ENCODE measurements at regions not wholly inside any gene's neighbourhood (a gene's known extent, or its start where the extent isn't known, plus 50 kb on each side); places are given as distances from the start of the nearest gene placed in this dataset.

DNA sequence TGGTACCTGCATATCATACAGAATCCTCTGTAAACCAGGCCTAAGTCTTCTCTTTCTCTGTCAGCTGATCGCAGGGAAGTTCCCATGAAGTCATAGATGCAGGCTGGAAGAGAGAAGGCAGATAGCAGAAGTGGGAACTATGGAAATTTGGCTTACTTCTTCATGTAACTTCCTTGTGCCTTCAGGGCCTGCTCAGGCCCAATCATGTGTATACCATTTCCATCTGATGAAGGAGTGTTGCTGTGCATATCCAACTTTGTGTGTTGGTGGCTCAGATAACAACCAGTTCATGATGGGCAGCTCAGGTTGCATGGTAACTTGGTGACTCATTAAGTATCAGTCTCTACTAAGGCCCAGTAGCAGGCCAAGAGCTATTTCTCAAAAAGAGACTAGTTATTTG lies 53.1 kb upstream of the CEP295 start:
- Histone ChIP-seq H3K27me3 (ENCODE audit: control insufficient read depth, insufficient read depth, low read length) (no peaks in the 10 kb centered on the region), H3K36me3 (ENCODE audit: control insufficient read depth, insufficient read depth, low read length) (no peaks in the 10 kb centered on the region), H3K4me3 (ENCODE audit: low read depth, low read length) (no peak overlapping the region)
- FAIRE-seq = no peak
- TF ChIP-seq, protein P1, sequence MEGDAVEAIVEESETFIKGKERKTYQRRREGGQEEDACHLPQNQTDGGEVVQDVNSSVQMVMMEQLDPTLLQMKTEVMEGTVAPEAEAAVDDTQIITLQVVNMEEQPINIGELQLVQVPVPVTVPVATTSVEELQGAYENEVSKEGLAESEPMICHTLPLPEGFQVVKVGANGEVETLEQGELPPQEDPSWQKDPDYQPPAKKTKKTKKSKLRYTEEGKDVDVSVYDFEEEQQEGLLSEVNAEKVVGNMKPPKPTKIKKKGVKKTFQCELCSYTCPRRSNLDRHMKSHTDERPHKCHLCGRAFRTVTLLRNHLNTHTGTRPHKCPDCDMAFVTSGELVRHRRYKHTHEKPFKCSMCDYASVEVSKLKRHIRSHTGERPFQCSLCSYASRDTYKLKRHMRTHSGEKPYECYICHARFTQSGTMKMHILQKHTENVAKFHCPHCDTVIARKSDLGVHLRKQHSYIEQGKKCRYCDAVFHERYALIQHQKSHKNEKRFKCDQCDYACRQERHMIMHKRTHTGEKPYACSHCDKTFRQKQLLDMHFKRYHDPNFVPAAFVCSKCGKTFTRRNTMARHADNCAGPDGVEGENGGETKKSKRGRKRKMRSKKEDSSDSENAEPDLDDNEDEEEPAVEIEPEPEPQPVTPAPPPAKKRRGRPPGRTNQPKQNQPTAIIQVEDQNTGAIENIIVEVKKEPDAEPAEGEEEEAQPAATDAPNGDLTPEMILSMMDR (IDR thresholded peaks at IDR 0.05; ENCODE audit: insufficient read depth, low read length, severe bottlenecking) = no peak
- DNase-seq (ENCODE audit: low read depth) = peak; percentile 48

DNA sequence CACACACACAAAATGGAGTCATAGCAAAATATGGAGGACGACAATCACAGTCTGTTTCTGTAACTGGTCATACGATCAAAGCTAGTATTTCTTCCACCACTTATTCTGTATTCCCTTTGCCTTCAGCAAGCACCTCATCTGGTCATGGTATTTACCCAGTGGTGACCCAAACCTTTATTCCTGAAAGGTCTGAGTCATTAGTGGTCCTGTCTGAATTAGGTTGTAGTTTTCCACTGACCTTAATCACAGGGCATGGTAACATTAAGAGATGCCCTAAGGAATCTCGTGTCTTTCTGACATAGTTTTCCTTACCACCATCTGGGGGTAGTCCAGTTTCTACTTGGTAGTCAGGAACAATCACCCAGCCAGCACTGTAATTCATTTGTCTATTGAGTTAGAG lies 54.8 kb upstream of the CEP295 start:
- TF ChIP-seq, protein P1 (IDR thresholded peaks at IDR 0.05; ENCODE audit: insufficient read depth, low read length, severe bottlenecking) = no peak
- no peak overlapping the region for H3K4me3 ChIP-seq (ENCODE audit: low read depth, low read length)
- no peaks in the 10 kb centered on the region for H3K27me3 ChIP-seq (ENCODE audit: control insufficient read depth, insufficient read depth, low read length)
- no peaks in the 10 kb centered on the region for H3K36me3 ChIP-seq (ENCODE audit: control insufficient read depth, insufficient read depth, low read length)
- DNase-seq (ENCODE audit: low read depth) (no peak), FAIRE-seq (no peak)

DNA sequence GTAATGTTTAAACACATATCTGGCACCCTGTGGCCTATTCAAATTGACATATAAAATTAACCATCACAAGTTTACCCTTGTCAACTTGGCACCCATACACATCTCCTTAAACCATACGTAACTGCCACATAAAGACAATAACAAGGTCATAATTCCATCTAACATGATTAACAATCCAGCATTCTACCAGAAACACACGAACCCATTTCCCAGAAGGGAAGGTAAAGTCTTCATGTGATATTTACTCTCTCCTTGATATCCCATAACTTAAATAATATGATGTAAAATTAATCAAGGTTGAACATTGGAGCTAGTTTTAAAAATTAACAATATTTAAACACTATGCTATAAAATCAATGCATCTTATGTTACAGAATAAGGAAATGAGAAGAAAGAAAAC lies 55.2 kb upstream of the CEP295 start:
- no peaks in the 10 kb centered on the region for H3K36me3 ChIP-seq (ENCODE audit: control insufficient read depth, insufficient read depth, low read length)
- TF ChIP-seq, protein P1 (IDR thresholded peaks at IDR 0.05; ENCODE audit: insufficient read depth, low read length, severe bottlenecking) = no peak
- no peak for FAIRE-seq

DNA sequence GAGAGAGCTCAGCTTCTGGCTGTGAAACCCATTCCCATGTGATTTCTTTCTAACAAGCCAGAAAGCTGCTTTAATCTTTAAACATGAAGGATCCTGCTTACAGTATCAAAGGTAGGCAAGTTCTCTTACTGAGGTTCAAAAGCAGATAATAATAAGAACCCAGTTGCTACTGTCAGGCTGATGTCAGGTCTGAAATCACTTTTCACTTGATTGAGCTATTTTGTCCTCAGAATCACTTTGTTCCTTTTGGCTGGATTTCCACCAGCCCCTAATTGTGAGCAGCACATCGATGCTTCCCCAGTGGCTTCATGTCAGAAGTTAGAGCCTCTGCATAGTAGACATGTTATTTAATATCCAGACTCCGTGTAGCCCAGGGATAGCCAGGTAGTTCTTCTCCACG lies 55.8 kb upstream of the CEP295 start:
- DNase-seq (ENCODE audit: low read depth) = no peak
- Histone ChIP-seq H3K27me3 (ENCODE audit: control insufficient read depth, insufficient read depth, low read length) (no peaks in the 10 kb centered on the region), H3K4me3 (ENCODE audit: low read depth, low read length) (no peak overlapping the region), H3K36me3 (ENCODE audit: control insufficient read depth, insufficient read depth, low read length) (no peaks in the 10 kb centered on the region)
- FAIRE-seq = no peak
- TF ChIP-seq, protein P1 (IDR thresholded peaks at IDR 0.05; ENCODE audit: insufficient read depth, low read length, severe bottlenecking) = no peak

More for the DNA sequence above, 55.2 kb upstream of the CEP295 start:
- no peak overlapping the region for H3K4me3 ChIP-seq (ENCODE audit: low read depth, low read length)
- no peaks in the 10 kb centered on the region for H3K27me3 ChIP-seq (ENCODE audit: control insufficient read depth, insufficient read depth, low read length)
- no peak for DNase-seq (ENCODE audit: low read depth)

DNA sequence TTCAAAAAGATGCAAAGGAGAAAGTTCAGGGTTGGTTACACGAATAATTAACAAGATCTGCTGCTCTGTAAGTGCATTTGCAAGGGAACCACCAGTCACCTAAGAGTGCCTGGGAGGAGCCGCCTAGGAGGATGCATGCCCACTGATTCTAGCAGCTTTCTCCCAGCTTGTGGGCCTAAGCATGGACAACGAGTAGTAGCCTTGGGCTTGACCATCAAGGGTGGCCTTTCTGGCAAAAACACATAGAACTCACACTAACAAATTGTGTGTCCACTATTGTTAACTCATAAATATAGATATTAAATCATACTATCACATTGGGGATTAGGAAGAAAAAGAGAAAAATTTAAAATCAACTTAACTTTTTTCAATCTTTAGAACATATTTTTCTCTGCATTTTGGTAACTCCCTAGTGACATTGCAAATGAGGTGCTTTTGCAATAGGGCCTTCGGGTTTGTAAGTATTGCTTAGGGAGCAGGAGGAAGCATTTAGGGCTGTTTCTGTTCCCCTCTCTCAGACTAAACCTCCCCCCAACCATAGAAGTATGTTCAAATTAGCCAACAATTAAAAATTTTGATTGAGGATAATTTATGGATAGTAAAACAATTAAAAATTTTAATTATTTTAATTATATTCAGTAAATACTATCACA lies 57.3 kb upstream of the CEP295 start:
- DNase-seq (ENCODE audit: low read depth) = no peak
- H3K27me3 ChIP-seq (ENCODE audit: control insufficient read depth, insufficient read depth, low read length) = no peaks in the 10 kb centered on the region
- no peak overlapping the region for H3K4me3 ChIP-seq (ENCODE audit: low read depth, low read length)
- TF ChIP-seq, protein P1 (IDR thresholded peaks at IDR 0.05; ENCODE audit: insufficient read depth, low read length, severe bottlenecking) = no peak
- FAIRE-seq = no peak
- H3K36me3 ChIP-seq (ENCODE audit: control insufficient read depth, insufficient read depth, low read length) = no peaks in the 10 kb centered on the region
